T-cell (primary cell): ENCODE measurements at regions not wholly inside any gene's neighbourhood (a gene's known extent, or its start where the extent isn't known, plus 50 kb on each side); places are given as distances from the start of the nearest gene placed in this dataset.

Experiments used
- ATAC-seq, 4 experiments: fragments of 200-7000 bp in 3 of 4; fragments of 150-1000 bp in 1 of 4; cut with Tn5 transposase; replicated peaks in 1 of 4; 1 replicate in 3 of 4; 2 replicates in 1 of 4; pipeline ENCODE4 v1.10.0; 2021; ENCODE audit warnings: moderate library complexity in 3 of 4, mild to moderate bottlenecking in 2 of 4, moderate number of reproducible peaks in 1 of 4
- CTCF ChIA-PET, 2 donors: fragments of 300-600 bp; sonication (Branson Sonifier 250); formaldehyde crosslinking; loops; one replicate each; lab custom pipeline; 2022; ENCODE audit warnings: antibody characterized with exemption in 2 of 2; lab: Charles Lee
- POLR2A ChIA-PET, 2 donors: fragments of 300-600 bp; sonication (Branson Sonifier 250); formaldehyde crosslinking; loops; one replicate each; lab custom pipeline; 2022; ENCODE audit warnings: antibody characterized with exemption in 2 of 2; lab: Charles Lee
- DNase-seq, 35 experiments: peaks; one replicate each; pipeline versions ENCODE4 v3.0.0 to v3.0.0-alpha.2; 2013 to 2023
- H3K27ac ChIP-seq: one replicate; pipeline ENCODE4 v1.5.1; 2013; ENCODE audit warnings: low read length
- H3K27me3 ChIP-seq, 2 experiments: replicated peaks in 1 of 2; 1 replicate in 1 of 2; 2 replicates in 1 of 2; pipeline versions ENCODE4 v1.6.1 to v1.7.0; 2013; ENCODE audit warnings: low read length in 1 of 2, mixed read lengths in 1 of 2; ENCODE audit not compliant: control insufficient read depth in 2 of 2, insufficient read depth in 2 of 2; ENCODE audit errors: extremely low read depth in 1 of 2
- H3K36me3 ChIP-seq, 2 donors: 1 replicate in 1 of 2; 2 replicates in 1 of 2; pipeline versions ENCODE4 v1.6.1 to v1.7.0; 2013; ENCODE audit warnings: low read length in 1 of 2; ENCODE audit not compliant: control insufficient read depth in 2 of 2, insufficient read depth in 1 of 2; ENCODE audit errors: extremely low read depth in 1 of 2
- H3K4me1 ChIP-seq, 2 experiments: 1 replicate in 1 of 2; 2 replicates in 1 of 2; pipeline versions ENCODE4 v1.6.1 to v1.7.0; 2013; ENCODE audit warnings: low read length in 2 of 2, mixed read lengths in 1 of 2; ENCODE audit not compliant: insufficient read depth in 2 of 2, control insufficient read depth in 1 of 2; ENCODE audit errors: extremely low read depth in 1 of 2
- H3K4me3 ChIP-seq, 2 donors: 1 replicate in 1 of 2; 2 replicates in 1 of 2; pipeline versions ENCODE4 v1.5.1 to v1.7.0; 2013; ENCODE audit warnings: mild to moderate bottlenecking in 2 of 2, low read length in 1 of 2, moderate library complexity in 1 of 2; ENCODE audit not compliant: control insufficient read depth in 1 of 2; ENCODE audit errors: extremely low read depth in 1 of 2
- H3K9me3 ChIP-seq: 2 replicates; pipeline ENCODE4 v1.7.0; 2013
- H3K27ac Mint-ChIP-seq, 2 donors: one replicate each; pipeline ENCODE4 v1.8.0; 2020 to 2021; ENCODE audit warnings: mild to moderate bottlenecking in 2 of 2, mixed read lengths in 2 of 2
- H3K27me3 Mint-ChIP-seq, 2 donors: one replicate each; pipeline ENCODE4 v1.8.0; 2021 to 2022; ENCODE audit warnings: mixed read lengths in 2 of 2
- H3K36me3 Mint-ChIP-seq: one replicate; pipeline ENCODE4 v1.8.0; 2021; ENCODE audit warnings: mixed read lengths
- H3K4me1 Mint-ChIP-seq, 3 donors: one replicate each; pipeline ENCODE4 v1.8.0; 2020 to 2022; ENCODE audit warnings: mixed read lengths in 3 of 3, mild to moderate bottlenecking in 1 of 3
- H3K4me3 Mint-ChIP-seq, 3 donors: one replicate each; pipeline ENCODE4 v1.8.0; 2020 to 2022; ENCODE audit warnings: mild to moderate bottlenecking in 3 of 3, mixed read lengths in 3 of 3, moderate library complexity in 3 of 3
- H3K9me3 Mint-ChIP-seq, 3 donors: one replicate each; pipeline ENCODE4 v1.8.0; 2020 to 2022; ENCODE audit warnings: mixed read lengths in 3 of 3
- WGBS: methylation state at CpG from one replicate; pipeline ENCODE4 v1.1.5; 2013; ENCODE audit warnings: missing lambda C conversion rate; ENCODE audit not compliant: insufficient coverage; 5-methylcytosine and 5-hydroxymethylcytosine counted together

GRCh38 chr17:54237911-54238515, 415.3 kb downstream of the KIF2B start:
- Mint-ChIP-seq H3K4me1 (no peaks in the 10 kb centered on the region), H3K36me3 (no peaks in the 10 kb centered on the region), H3K4me3 (no peak overlapping the region), H3K27me3 (no peaks in the 10 kb centered on the region), H3K9me3 (peaks cover 11 to 12% (median 12%) of the 10 kb centered on the region in 3 donors), H3K27ac (no peak overlapping the region)
- ChIA-PET POLR2A (no interaction called here), CTCF (no interaction called here)
- Histone ChIP-seq H3K36me3 (no peaks in the 10 kb centered on the region), H3K27ac (no peak overlapping the region), H3K27me3 (no peaks in the 10 kb centered on the region), H3K4me3 (no peak overlapping the region), H3K4me1 (no peaks in the 10 kb centered on the region), H3K9me3 (no peaks in the 10 kb centered on the region)
- ATAC-seq (no peak), DNase-seq (no peak)
- no CpG with 5 or more reads among the region's 5 CpGs for WGBS

DNA sequence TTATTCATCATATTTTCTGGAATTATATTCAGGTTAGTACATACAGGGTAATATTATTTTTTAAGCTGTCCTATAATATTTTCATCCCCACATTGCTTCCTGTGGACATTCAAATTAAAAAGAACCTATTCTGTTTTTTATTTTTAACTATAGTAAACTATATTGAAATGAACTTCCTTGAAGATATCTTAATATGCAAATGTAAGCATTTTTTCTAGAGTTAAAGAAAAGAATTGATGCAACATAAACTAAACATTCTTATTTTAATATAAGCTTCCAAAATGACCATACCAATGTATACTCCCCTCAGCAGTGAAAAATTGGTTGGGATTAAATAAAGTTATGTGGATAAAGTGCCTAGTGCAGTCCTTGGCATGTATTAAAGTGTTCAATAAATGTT, 416.6 kb downstream of the KIF2B start:
- POLR2A ChIA-PET: no interaction called here
- H3K4me3 Mint-ChIP-seq: no peak overlapping the region
- H3K4me1 Mint-ChIP-seq: no peaks in the 10 kb centered on the region

GRCh38 chr17:54255696-54256095, 433.0 kb downstream of the KIF2B start:
- H3K27ac Mint-ChIP-seq: no peak overlapping the region
- no peak overlapping the region for H3K4me3 ChIP-seq
- H3K27ac ChIP-seq: no peak overlapping the region
- no peaks in the 10 kb centered on the region for H3K4me1 Mint-ChIP-seq
- ChIA-PET CTCF (no interaction called here), POLR2A (no interaction called here)
- peaks cover 0 to 6% (median 4%) of the 10 kb centered on the region in 3 donors for H3K9me3 Mint-ChIP-seq
- no peaks in the 10 kb centered on the region for H3K4me1 ChIP-seq
- no peak for DNase-seq
- H3K36me3 Mint-ChIP-seq: no peaks in the 10 kb centered on the region
- no CpG with 5 or more reads among the region's 3 CpGs for WGBS
- no peak overlapping the region for H3K4me3 Mint-ChIP-seq
- ATAC-seq: no peak
- H3K27me3 Mint-ChIP-seq: no peaks in the 10 kb centered on the region
- no peaks in the 10 kb centered on the region for H3K27me3 ChIP-seq
- no peaks in the 10 kb centered on the region for H3K36me3 ChIP-seq
- no peaks in the 10 kb centered on the region for H3K9me3 ChIP-seq

More for the DNA sequence above, 416.6 kb downstream of the KIF2B start:
- Mint-ChIP-seq H3K9me3 (peaks cover 9 to 18% (median 13%) of the 10 kb centered on the region in 3 donors), H3K27me3 (no peaks in the 10 kb centered on the region), H3K36me3 (no peaks in the 10 kb centered on the region), H3K27ac (no peak overlapping the region)
- Histone ChIP-seq H3K4me1 (no peaks in the 10 kb centered on the region), H3K27ac (no peak overlapping the region), H3K27me3 (no peaks in the 10 kb centered on the region), H3K36me3 (no peaks in the 10 kb centered on the region), H3K4me3 (no peak overlapping the region), H3K9me3 (no peaks in the 10 kb centered on the region)
- DNase-seq: no peak
- CTCF ChIA-PET: no interaction called here
- ATAC-seq: no peak

DNA sequence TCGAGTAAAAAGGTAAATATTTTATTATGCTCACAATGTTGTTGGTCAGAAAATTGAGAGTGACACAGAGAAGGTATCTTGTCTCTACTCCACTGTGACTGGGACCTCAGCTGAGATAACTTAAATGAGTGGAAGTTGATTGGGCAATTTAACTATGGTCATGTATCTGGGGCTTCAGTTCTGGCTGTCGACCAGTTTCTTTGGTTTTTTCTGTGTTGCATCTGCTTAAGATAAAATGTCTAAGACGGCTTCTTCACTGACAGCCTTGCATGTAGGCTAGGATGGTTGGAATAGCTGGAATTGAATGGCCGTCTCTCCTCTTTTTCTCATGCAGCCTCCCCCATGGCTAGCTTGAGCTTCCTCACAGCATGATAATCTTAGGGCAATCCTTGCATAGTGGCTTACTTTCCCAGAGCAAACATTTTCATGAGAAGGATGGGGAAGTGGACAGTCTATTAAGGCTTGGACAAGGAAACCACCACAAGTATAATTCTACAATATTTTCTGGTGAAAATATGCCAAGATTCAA, 433.7 kb downstream of the KIF2B start:
- Mint-ChIP-seq H3K36me3 (no peaks in the 10 kb centered on the region), H3K4me3 (no peak overlapping the region), H3K27ac (no peak overlapping the region), H3K4me1 (no peaks in the 10 kb centered on the region), H3K27me3 (no peaks in the 10 kb centered on the region), H3K9me3 (peaks cover under 1 to 9% (median 4%) of the 10 kb centered on the region in 3 donors)
- H3K36me3 ChIP-seq: no peaks in the 10 kb centered on the region
- CTCF ChIA-PET: no interaction called here
- ATAC-seq (no peak), DNase-seq (no peak)
- H3K9me3 ChIP-seq: no peaks in the 10 kb centered on the region
- no peak overlapping the region for H3K27ac ChIP-seq
- H3K27me3 ChIP-seq: no peaks in the 10 kb centered on the region
- no peaks in the 10 kb centered on the region for H3K4me1 ChIP-seq
- POLR2A ChIA-PET: no interaction called here
- no CpG with 5 or more reads among the region's 4 CpGs for WGBS
- no peak overlapping the region for H3K4me3 ChIP-seq

DNA sequence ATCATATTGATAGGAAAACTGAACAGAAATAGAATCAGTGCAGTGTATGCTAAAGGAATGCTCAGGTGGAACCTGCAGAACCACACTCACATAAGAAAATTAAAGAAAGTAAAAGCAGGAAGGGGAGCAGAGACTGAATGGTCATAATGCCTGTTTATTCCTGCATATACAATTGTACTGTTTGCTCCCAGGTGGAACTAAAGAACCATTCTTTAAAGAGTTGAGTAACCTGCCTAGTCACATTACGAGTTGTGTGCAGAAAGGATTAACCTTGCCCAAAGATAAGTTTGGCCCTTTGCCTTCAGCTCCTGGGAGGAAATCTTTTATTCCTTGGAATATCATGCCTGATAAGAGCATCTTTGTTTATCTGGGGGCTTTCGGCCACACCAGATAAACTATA, 434.7 kb downstream of the KIF2B start:
- ATAC-seq (no peak), DNase-seq (no peak)
- H3K9me3 Mint-ChIP-seq: peaks cover 4 to 9% (median 6%) of the 10 kb centered on the region in 3 donors
- no peaks in the 10 kb centered on the region for H3K9me3 ChIP-seq
- no peaks in the 10 kb centered on the region for H3K27me3 Mint-ChIP-seq
- POLR2A ChIA-PET: no interaction called here
- no peaks in the 10 kb centered on the region for H3K4me1 ChIP-seq
- H3K27ac Mint-ChIP-seq: no peak overlapping the region
- H3K36me3 Mint-ChIP-seq: no peaks in the 10 kb centered on the region
- no peaks in the 10 kb centered on the region for H3K4me1 Mint-ChIP-seq
- WGBS: no CpG with 5 or more reads among the region's 2 CpGs
- no peaks in the 10 kb centered on the region for H3K27me3 ChIP-seq
- H3K36me3 ChIP-seq: no peaks in the 10 kb centered on the region
- H3K27ac ChIP-seq: no peak overlapping the region
- no peak overlapping the region for H3K4me3 ChIP-seq
- CTCF ChIA-PET: no interaction called here
- no peak overlapping the region for H3K4me3 Mint-ChIP-seq

GRCh38 chr17:54259476-54259875, 436.7 kb downstream of the KIF2B start:
- ChIA-PET CTCF (no interaction called here), POLR2A (no interaction called here)
- no peak for ATAC-seq
- Histone ChIP-seq H3K4me1 (no peaks in the 10 kb centered on the region), H3K27ac (no peak overlapping the region), H3K36me3 (no peaks in the 10 kb centered on the region), H3K4me3 (no peak overlapping the region), H3K27me3 (no peaks in the 10 kb centered on the region), H3K9me3 (no peaks in the 10 kb centered on the region)
- no peaks in the 10 kb centered on the region for H3K36me3 Mint-ChIP-seq
- H3K27me3 Mint-ChIP-seq: no peaks in the 10 kb centered on the region
- H3K27ac Mint-ChIP-seq: no peak overlapping the region
- H3K4me1 Mint-ChIP-seq: no peaks in the 10 kb centered on the region
- H3K9me3 Mint-ChIP-seq: peaks cover 11 to 15% (median 14%) of the 10 kb centered on the region in 3 donors
- no peak overlapping the region for H3K4me3 Mint-ChIP-seq
- DNase-seq: no peak
- 100% methylated on average over 1 of the region's 4 CpGs for WGBS

GRCh38 chr17:54261465-54261864, 438.7 kb downstream of the KIF2B start:
- H3K36me3 ChIP-seq: no peaks in the 10 kb centered on the region
- no peaks in the 10 kb centered on the region for H3K27me3 ChIP-seq
- no peak overlapping the region for H3K4me3 ChIP-seq
- no peaks in the 10 kb centered on the region for H3K9me3 ChIP-seq
- H3K4me3 Mint-ChIP-seq: no peak overlapping the region
- ATAC-seq (no peak), DNase-seq (no peak)
- POLR2A ChIA-PET: no interaction called here
- H3K27ac ChIP-seq: no peak overlapping the region
- H3K36me3 Mint-ChIP-seq: no peaks in the 10 kb centered on the region
- H3K27me3 Mint-ChIP-seq: no peaks in the 10 kb centered on the region
- H3K4me1 ChIP-seq: no peaks in the 10 kb centered on the region
- no CpG with 5 or more reads among the region's 2 CpGs for WGBS
- peaks cover 16 to 24% (median 20%) of the 10 kb centered on the region in 3 donors for H3K9me3 Mint-ChIP-seq
- no peak overlapping the region for H3K27ac Mint-ChIP-seq
- CTCF ChIA-PET: no interaction called here
- H3K4me1 Mint-ChIP-seq: no peaks in the 10 kb centered on the region
